Neural cell (in vitro differentiated cells): ENCODE measurements at regions not wholly inside any gene's neighbourhood (a gene's known extent, or its start where the extent isn't known, plus 50 kb on each side); places are given as distances from the start of the nearest gene placed in this dataset.

ENCODE experiments used
- EZH2 ChIP-seq: fragments of 200-600, 300-800 bp; shearing (Covaris generic), sonication (generic); IDR thresholded peaks from 2 replicates; pipeline ENCODE4 v1.6.1; 2014; ENCODE audit warnings: antibody characterized with exemption, low read length, borderline replicate concordance, mild to moderate bottlenecking; ENCODE audit not compliant: insufficient read depth, poor library complexity, severe bottlenecking
- MXI1 ChIP-seq: fragments of 450-650 bp; conservative IDR thresholded peaks from 2 replicates; pipeline ENCODE4 v1.6.1; 2014; ENCODE audit warnings: antibody characterized with exemption, mild to moderate bottlenecking; ENCODE audit not compliant: poor library complexity, severe bottlenecking
- POLR2AphosphoS5 ChIP-seq: IDR thresholded peaks from 2 replicates; pipeline ENCODE4 v1.6.1; 2012
- RAD21 ChIP-seq: fragments of 450-650 bp; conservative IDR thresholded peaks from 2 replicates; pipeline ENCODE4 v1.6.1; 2014; ENCODE audit warnings: antibody characterized with exemption, mild to moderate bottlenecking, moderate library complexity
- SMC3 ChIP-seq: fragments of 450-650 bp; conservative IDR thresholded peaks from 2 replicates; pipeline ENCODE4 v1.6.1; 2014; ENCODE audit warnings: antibody characterized with exemption, mild to moderate bottlenecking, moderate library complexity; ENCODE audit not compliant: poor library complexity
- TF ChIP-seq, protein P1 (sequence below): fragments of 450-650 bp; IDR thresholded peaks from 2 replicates; pipeline ENCODE4 v1.5.1; 2014; ENCODE audit warnings: antibody characterized with exemption, mild to moderate bottlenecking, moderate library complexity; ENCODE audit not compliant: poor library complexity, severe bottlenecking
- TF ChIP-seq, protein P2 (sequence below): IDR thresholded peaks from 2 replicates; pipeline ENCODE4 v1.6.1; 2012; ENCODE audit warnings: borderline replicate concordance

DNA sequence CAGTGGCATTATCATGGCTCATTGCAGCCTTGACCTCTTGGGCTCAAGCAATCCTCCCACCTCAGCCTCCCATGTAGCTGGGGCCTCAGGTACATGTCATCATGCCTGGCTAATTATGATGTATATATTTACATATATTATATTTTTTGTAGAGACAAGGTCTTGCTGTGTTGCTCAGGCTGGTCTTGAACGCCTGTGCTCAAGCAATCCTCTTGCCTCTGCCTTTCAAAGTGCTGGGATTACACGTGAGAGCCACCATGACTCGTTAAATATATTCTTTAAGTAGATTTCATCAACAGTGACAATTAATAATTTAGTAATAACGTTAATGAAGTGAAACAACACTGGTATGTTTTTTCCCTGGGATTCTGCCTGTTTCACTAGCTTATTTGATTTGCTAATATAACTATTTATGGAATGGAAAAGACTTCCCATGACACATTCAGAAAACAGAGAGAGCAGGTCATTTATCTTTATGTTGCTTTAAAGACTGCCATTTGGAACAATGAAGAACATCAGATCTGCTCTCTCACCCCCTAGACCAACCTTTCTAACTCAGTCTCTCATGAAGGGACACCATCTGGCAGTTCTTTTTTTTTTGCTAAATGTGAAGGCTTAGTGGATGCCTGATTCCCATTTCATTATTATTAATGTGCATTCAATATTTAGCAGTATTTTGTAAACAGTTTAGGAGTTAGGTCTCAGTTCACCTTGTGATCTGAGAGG, 295.6 kb downstream of the KIF4B start:
- TF ChIP-seq POLR2AphosphoS5 = no peak
- TF ChIP-seq, protein P1, sequence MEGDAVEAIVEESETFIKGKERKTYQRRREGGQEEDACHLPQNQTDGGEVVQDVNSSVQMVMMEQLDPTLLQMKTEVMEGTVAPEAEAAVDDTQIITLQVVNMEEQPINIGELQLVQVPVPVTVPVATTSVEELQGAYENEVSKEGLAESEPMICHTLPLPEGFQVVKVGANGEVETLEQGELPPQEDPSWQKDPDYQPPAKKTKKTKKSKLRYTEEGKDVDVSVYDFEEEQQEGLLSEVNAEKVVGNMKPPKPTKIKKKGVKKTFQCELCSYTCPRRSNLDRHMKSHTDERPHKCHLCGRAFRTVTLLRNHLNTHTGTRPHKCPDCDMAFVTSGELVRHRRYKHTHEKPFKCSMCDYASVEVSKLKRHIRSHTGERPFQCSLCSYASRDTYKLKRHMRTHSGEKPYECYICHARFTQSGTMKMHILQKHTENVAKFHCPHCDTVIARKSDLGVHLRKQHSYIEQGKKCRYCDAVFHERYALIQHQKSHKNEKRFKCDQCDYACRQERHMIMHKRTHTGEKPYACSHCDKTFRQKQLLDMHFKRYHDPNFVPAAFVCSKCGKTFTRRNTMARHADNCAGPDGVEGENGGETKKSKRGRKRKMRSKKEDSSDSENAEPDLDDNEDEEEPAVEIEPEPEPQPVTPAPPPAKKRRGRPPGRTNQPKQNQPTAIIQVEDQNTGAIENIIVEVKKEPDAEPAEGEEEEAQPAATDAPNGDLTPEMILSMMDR = no peak
- TF ChIP-seq EZH2 = no peak
- TF ChIP-seq, protein P2, sequence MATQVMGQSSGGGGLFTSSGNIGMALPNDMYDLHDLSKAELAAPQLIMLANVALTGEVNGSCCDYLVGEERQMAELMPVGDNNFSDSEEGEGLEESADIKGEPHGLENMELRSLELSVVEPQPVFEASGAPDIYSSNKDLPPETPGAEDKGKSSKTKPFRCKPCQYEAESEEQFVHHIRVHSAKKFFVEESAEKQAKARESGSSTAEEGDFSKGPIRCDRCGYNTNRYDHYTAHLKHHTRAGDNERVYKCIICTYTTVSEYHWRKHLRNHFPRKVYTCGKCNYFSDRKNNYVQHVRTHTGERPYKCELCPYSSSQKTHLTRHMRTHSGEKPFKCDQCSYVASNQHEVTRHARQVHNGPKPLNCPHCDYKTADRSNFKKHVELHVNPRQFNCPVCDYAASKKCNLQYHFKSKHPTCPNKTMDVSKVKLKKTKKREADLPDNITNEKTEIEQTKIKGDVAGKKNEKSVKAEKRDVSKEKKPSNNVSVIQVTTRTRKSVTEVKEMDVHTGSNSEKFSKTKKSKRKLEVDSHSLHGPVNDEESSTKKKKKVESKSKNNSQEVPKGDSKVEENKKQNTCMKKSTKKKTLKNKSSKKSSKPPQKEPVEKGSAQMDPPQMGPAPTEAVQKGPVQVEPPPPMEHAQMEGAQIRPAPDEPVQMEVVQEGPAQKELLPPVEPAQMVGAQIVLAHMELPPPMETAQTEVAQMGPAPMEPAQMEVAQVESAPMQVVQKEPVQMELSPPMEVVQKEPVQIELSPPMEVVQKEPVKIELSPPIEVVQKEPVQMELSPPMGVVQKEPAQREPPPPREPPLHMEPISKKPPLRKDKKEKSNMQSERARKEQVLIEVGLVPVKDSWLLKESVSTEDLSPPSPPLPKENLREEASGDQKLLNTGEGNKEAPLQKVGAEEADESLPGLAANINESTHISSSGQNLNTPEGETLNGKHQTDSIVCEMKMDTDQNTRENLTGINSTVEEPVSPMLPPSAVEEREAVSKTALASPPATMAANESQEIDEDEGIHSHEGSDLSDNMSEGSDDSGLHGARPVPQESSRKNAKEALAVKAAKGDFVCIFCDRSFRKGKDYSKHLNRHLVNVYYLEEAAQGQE = no peak
- TF ChIP-seq RAD21 = no peak
- TF ChIP-seq MXI1 = no peak
- TF ChIP-seq SMC3 = no peak
